Esophagus muscularis mucosa (tissue), 4 donors: ENCODE measurements at regions not wholly inside any gene's neighbourhood (a gene's known extent, or its start where the extent isn't known, plus 50 kb on each side); places are given as distances from the start of the nearest gene placed in this dataset.

Experiments used
- EP300 ChIP-seq: sonication (generic); formaldehyde crosslinking; IDR thresholded peaks from one replicate; pipeline ENCODE4 v1.6.1; 2017; ENCODE audit warnings: antibody characterized with exemption
- POLR2A ChIP-seq: fragments of 450-650 bp; IDR thresholded peaks from one replicate; pipeline ENCODE4 v1.6.1; 2017; ENCODE audit warnings: antibody characterized with exemption, moderate library complexity, mild to moderate bottlenecking, low read depth
- POLR2AphosphoS5 ChIP-seq, 2 donors: sonication (generic); formaldehyde crosslinking; IDR thresholded peaks; one replicate each; pipeline ENCODE4 v1.6.1; 2017; ENCODE audit warnings: antibody characterized with exemption in 2 of 2
- TF ChIP-seq, protein P1 (sequence below), 3 experiments: fragments of 200-600 bp in 2 of 3; fragments of 450-650 bp in 1 of 3; sonication (generic) in 2 of 3; IDR thresholded peaks; one replicate each; pipeline ENCODE4 v1.5.1; 2017 to 2019; ENCODE audit warnings: antibody characterized with exemption in 3 of 3, mild to moderate bottlenecking in 2 of 3, moderate library complexity in 1 of 3

DNA sequence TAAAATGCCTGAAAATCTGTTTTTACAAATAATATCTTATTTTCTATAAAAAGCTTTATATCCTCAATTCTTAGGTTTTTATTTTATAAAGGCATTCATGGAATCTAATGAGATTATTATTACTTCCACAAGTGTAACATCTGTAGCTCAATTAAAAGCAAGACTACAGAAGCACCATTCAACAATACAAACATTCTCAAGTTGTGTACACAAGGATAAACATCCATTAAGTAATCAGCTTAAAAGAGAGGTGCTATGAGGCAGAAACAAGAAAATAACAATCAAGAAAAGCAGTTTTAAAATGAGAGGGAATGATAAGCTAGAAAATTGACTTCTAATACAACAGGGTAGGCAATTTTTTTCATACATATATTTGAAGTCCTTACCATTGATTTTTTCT lies 326.1 kb downstream of the MRPL39 start:
- TF ChIP-seq EP300, result no peak
- TF ChIP-seq, protein P1, sequence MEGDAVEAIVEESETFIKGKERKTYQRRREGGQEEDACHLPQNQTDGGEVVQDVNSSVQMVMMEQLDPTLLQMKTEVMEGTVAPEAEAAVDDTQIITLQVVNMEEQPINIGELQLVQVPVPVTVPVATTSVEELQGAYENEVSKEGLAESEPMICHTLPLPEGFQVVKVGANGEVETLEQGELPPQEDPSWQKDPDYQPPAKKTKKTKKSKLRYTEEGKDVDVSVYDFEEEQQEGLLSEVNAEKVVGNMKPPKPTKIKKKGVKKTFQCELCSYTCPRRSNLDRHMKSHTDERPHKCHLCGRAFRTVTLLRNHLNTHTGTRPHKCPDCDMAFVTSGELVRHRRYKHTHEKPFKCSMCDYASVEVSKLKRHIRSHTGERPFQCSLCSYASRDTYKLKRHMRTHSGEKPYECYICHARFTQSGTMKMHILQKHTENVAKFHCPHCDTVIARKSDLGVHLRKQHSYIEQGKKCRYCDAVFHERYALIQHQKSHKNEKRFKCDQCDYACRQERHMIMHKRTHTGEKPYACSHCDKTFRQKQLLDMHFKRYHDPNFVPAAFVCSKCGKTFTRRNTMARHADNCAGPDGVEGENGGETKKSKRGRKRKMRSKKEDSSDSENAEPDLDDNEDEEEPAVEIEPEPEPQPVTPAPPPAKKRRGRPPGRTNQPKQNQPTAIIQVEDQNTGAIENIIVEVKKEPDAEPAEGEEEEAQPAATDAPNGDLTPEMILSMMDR (IDR thresholded peaks at IDR 0.05), result no peak
- TF ChIP-seq POLR2A, result no peak
- no peak for TF ChIP-seq POLR2AphosphoS5 (IDR thresholded peaks at IDR 0.05)
